22Rv1 (cell line): ENCODE measurements at regions not wholly inside any gene's neighbourhood (a gene's known extent, or its start where the extent isn't known, plus 50 kb on each side); places are given as distances from the start of the nearest gene placed in this dataset.

Experiments used
- H3K27ac ChIP-seq: fragments of 450-650 bp; 2 replicates; pipeline ENCODE4 v1.5.1; 2017
- CTCF ChIP-seq: fragments of 450-650 bp; IDR thresholded peaks from 2 replicates; pipeline ENCODE4 v1.5.1; 2017; ENCODE audit warnings: mild to moderate bottlenecking
- ZFX ChIP-seq: fragments of 450-650 bp; IDR thresholded peaks from 2 replicates; pipeline ENCODE4 v1.6.1; 2017; ENCODE audit warnings: antibody characterized with exemption, borderline replicate concordance

- no peak for TF ChIP-seq ZFX
- no peak for TF ChIP-seq CTCF
- no peak overlapping the region for H3K27ac ChIP-seq
These were observed 304.0 kb downstream of the HHIPL2 start for GRCh38 chr1:222243902-222244301.

- TF ChIP-seq CTCF (no peak), ZFX (no peak)
- H3K27ac ChIP-seq, result no peak overlapping the region
These were observed 305.4 kb downstream of the HHIPL2 start for GRCh38 chr1:222242492-222242891.

GRCh38 chr1:222241410-222241809 is 306.5 kb downstream of the HHIPL2 start:
- no peak for TF ChIP-seq CTCF
- no peak for TF ChIP-seq ZFX
- H3K27ac ChIP-seq, result no peak overlapping the region

- H3K27ac ChIP-seq, result no peak overlapping the region
- TF ChIP-seq ZFX (no peak), CTCF (no peak)
These were observed 307.2 kb downstream of the HHIPL2 start for GRCh38 chr1:222240536-222241181.

GRCh38 chr1:222239130-222239529 is 308.8 kb downstream of the HHIPL2 start:
- no peak for TF ChIP-seq CTCF
- TF ChIP-seq ZFX, result no peak
- H3K27ac ChIP-seq, result no peak overlapping the region

GRCh38 chr1:222234351-222234750 is 313.6 kb downstream of the HHIPL2 start:
- H3K27ac ChIP-seq, result no peak overlapping the region
- TF ChIP-seq ZFX (no peak), CTCF (no peak)

GRCh38 chr1:222233444-222234158 is 314.3 kb downstream of the HHIPL2 start:
- TF ChIP-seq ZFX (no peak), CTCF (no peak)
- H3K27ac ChIP-seq, result no peak overlapping the region
